ENCODE measurements at regions not wholly inside any gene's neighbourhood (a gene's known extent, or its start where the extent isn't known, plus 50 kb on each side); places are given as distances from the start of the nearest gene placed in this dataset.
"Not testable (repeated sequence)": the region's sequence is repeated elsewhere in the genome, so short reads cannot be mapped to it uniquely, and the experiment has no call there.

GRCh38 chr13:76663592-76664335 is 222.4 kb downstream of the KCTD12 start:
- no peaks in the 10 kb centered on the region for H3K36me3 ChIP-seq (ENCODE audit: control insufficient read depth in 1 of 2, insufficient read depth in 2 of 2, low read length in 2 of 2)
- no peaks in the 10 kb centered on the region for H3K79me2 ChIP-seq (ENCODE audit: control insufficient read depth, insufficient read depth, low read length, poor library complexity)
- H4K91ac ChIP-seq (ENCODE audit: low read depth, low read length) = no peak overlapping the region
- H3K4me1 ChIP-seq (ENCODE audit: control insufficient read depth in 1 of 2, insufficient read depth in 2 of 2, low read length in 2 of 2) = no peaks in the 10 kb centered on the region
- H3K9ac ChIP-seq (ENCODE audit: low read length) = no peak overlapping the region
- no peak overlapping the region for H2BK120ac ChIP-seq (ENCODE audit: insufficient read depth, low read length, poor library complexity)
- no peak overlapping the region for H4K12ac ChIP-seq (ENCODE audit: low read depth, low read length)
- H2AK5ac ChIP-seq (ENCODE audit: low read length) = no peak overlapping the region
- H3K4ac ChIP-seq (ENCODE audit: low read depth, low read length) = no peak overlapping the region
- no peak overlapping the region for H3K4me2 ChIP-seq (ENCODE audit: low read length)
- no peak overlapping the region for H3K23ac ChIP-seq (ENCODE audit: low read length)
- H3K9me3 ChIP-seq (ENCODE audit: insufficient read depth, low read depth, low read length) = no peaks in the 10 kb centered on the region
- no peak overlapping the region for H3K14ac ChIP-seq (ENCODE audit: low read length)
- WGBS (ENCODE audit: extremely low coverage, insufficient coverage, insufficient read length) = no CpG with 5 or more reads among the region's 4 CpGs
- H3K4me3 ChIP-seq (ENCODE audit: low read depth, low read length) = no peak overlapping the region
- no peak overlapping the region for H4K8ac ChIP-seq (ENCODE audit: low read depth, low read length)
- no peak for DNase-seq
- H2AFZ ChIP-seq (ENCODE audit: insufficient read depth, low read length, poor library complexity) = no peak overlapping the region
- H2BK5ac ChIP-seq (ENCODE audit: low read depth, low read length, poor library complexity) = no peak overlapping the region
- H2BK12ac ChIP-seq (ENCODE audit: low read length) = no peak overlapping the region
- no peak overlapping the region for H3K27ac ChIP-seq (ENCODE audit: low read depth, low read length)
- H3K27me3 ChIP-seq (ENCODE audit: insufficient read depth, low read length) = no peaks in the 10 kb centered on the region
- H3K79me1 ChIP-seq (ENCODE audit: low read length) = no peaks in the 10 kb centered on the region
- no peak overlapping the region for H3K18ac ChIP-seq (ENCODE audit: low read length)

- not testable (repeated sequence) for H3K23ac ChIP-seq (ENCODE audit: low read length); H2BK120ac ChIP-seq (ENCODE audit: insufficient read depth, low read length, poor library complexity); H3K4me1 ChIP-seq (ENCODE audit: control insufficient read depth in 1 of 2, insufficient read depth in 2 of 2, low read length in 2 of 2); H3K79me2 ChIP-seq (ENCODE audit: control insufficient read depth, insufficient read depth, low read length, poor library complexity); H3K27me3 ChIP-seq (ENCODE audit: insufficient read depth, low read length); H2AFZ ChIP-seq (ENCODE audit: insufficient read depth, low read length, poor library complexity); H4K8ac ChIP-seq (ENCODE audit: low read depth, low read length); H3K18ac ChIP-seq (ENCODE audit: low read length); DNase-seq; H4K12ac ChIP-seq (ENCODE audit: low read depth, low read length); H3K4me2 ChIP-seq (ENCODE audit: low read length); H3K9ac ChIP-seq (ENCODE audit: low read length); H2BK12ac ChIP-seq (ENCODE audit: low read length); H4K91ac ChIP-seq (ENCODE audit: low read depth, low read length); H3K4ac ChIP-seq (ENCODE audit: low read depth, low read length); H2AK5ac ChIP-seq (ENCODE audit: low read length); H3K14ac ChIP-seq (ENCODE audit: low read length); H3K27ac ChIP-seq (ENCODE audit: low read depth, low read length); H2BK5ac ChIP-seq (ENCODE audit: low read depth, low read length, poor library complexity); H3K9me3 ChIP-seq (ENCODE audit: insufficient read depth, low read depth, low read length); H3K4me3 ChIP-seq (ENCODE audit: low read depth, low read length); H3K36me3 ChIP-seq (ENCODE audit: control insufficient read depth in 1 of 2, insufficient read depth in 2 of 2, low read length in 2 of 2); H3K79me1 ChIP-seq (ENCODE audit: low read length)
- no CpG with 5 or more reads among the region's 7 CpGs for WGBS (ENCODE audit: extremely low coverage, insufficient coverage, insufficient read length)
Measured at GRCh38 chr13:76659074-76659473, 227.1 kb downstream of the KCTD12 start.

GRCh38 chr13:76656500-76656899 is 229.7 kb downstream of the KCTD12 start:
- H3K9ac ChIP-seq (ENCODE audit: low read length) = no peak overlapping the region
- WGBS (ENCODE audit: extremely low coverage, insufficient coverage, insufficient read length) = no CpG with 5 or more reads among the region's 4 CpGs
- no peaks in the 10 kb centered on the region for H3K4me1 ChIP-seq (ENCODE audit: control insufficient read depth in 1 of 2, insufficient read depth in 2 of 2, low read length in 2 of 2)

GRCh38 chr13:76656056-76656455 is 230.1 kb downstream of the KCTD12 start:
- H4K12ac ChIP-seq (ENCODE audit: low read depth, low read length) = no peak overlapping the region
- no peak overlapping the region for H3K9ac ChIP-seq (ENCODE audit: low read length)
- H2BK120ac ChIP-seq (ENCODE audit: insufficient read depth, low read length, poor library complexity) = no peak overlapping the region
- H2AK5ac ChIP-seq (ENCODE audit: low read length) = no peak overlapping the region
- no peaks in the 10 kb centered on the region for H3K27me3 ChIP-seq (ENCODE audit: insufficient read depth, low read length)
- no peak overlapping the region for H3K27ac ChIP-seq (ENCODE audit: low read depth, low read length)
- no peaks in the 10 kb centered on the region for H3K4me1 ChIP-seq (ENCODE audit: control insufficient read depth in 1 of 2, insufficient read depth in 2 of 2, low read length in 2 of 2)
- H4K91ac ChIP-seq (ENCODE audit: low read depth, low read length) = no peak overlapping the region
- H2AFZ ChIP-seq (ENCODE audit: insufficient read depth, low read length, poor library complexity) = no peak overlapping the region
- no peaks in the 10 kb centered on the region for H3K9me3 ChIP-seq (ENCODE audit: insufficient read depth, low read depth, low read length)
- H4K8ac ChIP-seq (ENCODE audit: low read depth, low read length) = no peak overlapping the region
- WGBS (ENCODE audit: extremely low coverage, insufficient coverage, insufficient read length) = no CpG with 5 or more reads among the region's 2 CpGs
- H3K14ac ChIP-seq (ENCODE audit: low read length) = no peak overlapping the region
- DNase-seq = no peak
- no peak overlapping the region for H2BK5ac ChIP-seq (ENCODE audit: low read depth, low read length, poor library complexity)
- no peak overlapping the region for H3K4me2 ChIP-seq (ENCODE audit: low read length)
- H3K18ac ChIP-seq (ENCODE audit: low read length) = no peak overlapping the region
- H3K36me3 ChIP-seq (ENCODE audit: control insufficient read depth in 1 of 2, insufficient read depth in 2 of 2, low read length in 2 of 2) = no peaks in the 10 kb centered on the region
- no peak overlapping the region for H2BK12ac ChIP-seq (ENCODE audit: low read length)
- H3K4me3 ChIP-seq (ENCODE audit: low read depth, low read length) = no peak overlapping the region
- H3K23ac ChIP-seq (ENCODE audit: low read length) = no peak overlapping the region
- no peaks in the 10 kb centered on the region for H3K79me2 ChIP-seq (ENCODE audit: control insufficient read depth, insufficient read depth, low read length, poor library complexity)
- no peak overlapping the region for H3K4ac ChIP-seq (ENCODE audit: low read depth, low read length)
- H3K79me1 ChIP-seq (ENCODE audit: low read length) = no peaks in the 10 kb centered on the region

More at GRCh38 chr13:76656500-76656899, 229.7 kb downstream of the KCTD12 start:
- Histone ChIP-seq H2BK120ac (ENCODE audit: insufficient read depth, low read length, poor library complexity) (no peak overlapping the region), H3K79me1 (ENCODE audit: low read length) (no peaks in the 10 kb centered on the region), H3K9me3 (ENCODE audit: insufficient read depth, low read depth, low read length) (no peaks in the 10 kb centered on the region), H3K14ac (ENCODE audit: low read length) (no peak overlapping the region), H3K36me3 (ENCODE audit: control insufficient read depth in 1 of 2, insufficient read depth in 2 of 2, low read length in 2 of 2) (no peaks in the 10 kb centered on the region), H3K23ac (ENCODE audit: low read length) (no peak overlapping the region), H2AK5ac (ENCODE audit: low read length) (no peak overlapping the region), H2BK5ac (ENCODE audit: low read depth, low read length, poor library complexity) (no peak overlapping the region), H2AFZ (ENCODE audit: insufficient read depth, low read length, poor library complexity) (no peak overlapping the region), H3K4me3 (ENCODE audit: low read depth, low read length) (no peak overlapping the region), H3K27me3 (ENCODE audit: insufficient read depth, low read length) (no peaks in the 10 kb centered on the region), H3K4ac (ENCODE audit: low read depth, low read length) (no peak overlapping the region), H3K18ac (ENCODE audit: low read length) (no peak overlapping the region), H4K8ac (ENCODE audit: low read depth, low read length) (no peak overlapping the region), H3K4me2 (ENCODE audit: low read length) (no peak overlapping the region), H4K91ac (ENCODE audit: low read depth, low read length) (no peak overlapping the region), H4K12ac (ENCODE audit: low read depth, low read length) (no peak overlapping the region), H2BK12ac (ENCODE audit: low read length) (no peak overlapping the region), H3K79me2 (ENCODE audit: control insufficient read depth, insufficient read depth, low read length, poor library complexity) (no peaks in the 10 kb centered on the region), H3K27ac (ENCODE audit: low read depth, low read length) (no peak overlapping the region)
- no peak for DNase-seq

All from trophoblast cell (in vitro differentiated cells and primary cell).